HL-60 (cell line): ENCODE measurements at regions not wholly inside any gene's neighbourhood (a gene's known extent, or its start where the extent isn't known, plus 50 kb on each side); places are given as distances from the start of the nearest gene placed in this dataset.

Source experiments
- TF ChIP-seq, protein P1 (sequence below): IDR thresholded peaks from one replicate; pipeline ENCODE4 v1.5.1; 2011; ENCODE audit warnings: low read length, control low read depth, inconsistent platforms; ENCODE audit not compliant: insufficient read depth
- TF ChIP-seq, protein P2 (sequence below): IDR thresholded peaks from 2 replicates; pipeline ENCODE4 v1.6.1; 2012; ENCODE audit warnings: low read depth; ENCODE audit not compliant: insufficient replicate concordance

DNA sequence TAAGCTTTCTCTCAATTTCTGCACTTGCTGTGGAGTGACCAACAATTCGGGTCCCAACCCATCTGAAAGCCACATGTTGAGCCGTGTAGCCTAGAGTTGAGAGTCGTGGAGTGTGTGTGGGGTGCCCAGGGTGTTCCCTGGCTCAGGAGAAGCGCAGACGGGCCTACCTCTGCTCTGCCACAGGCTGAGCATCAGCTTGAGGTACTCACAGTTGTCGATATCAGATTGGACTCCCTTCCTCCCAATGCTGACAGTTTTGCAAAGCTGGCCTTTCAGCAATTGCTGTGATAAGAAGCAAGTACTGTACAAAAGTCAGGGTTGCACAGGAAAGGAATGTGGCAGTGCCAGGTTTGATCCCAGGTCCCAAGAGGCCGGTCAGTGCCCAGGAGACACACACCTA is 133.4 kb upstream of the SPACA7 start:
- TF ChIP-seq, protein P1, sequence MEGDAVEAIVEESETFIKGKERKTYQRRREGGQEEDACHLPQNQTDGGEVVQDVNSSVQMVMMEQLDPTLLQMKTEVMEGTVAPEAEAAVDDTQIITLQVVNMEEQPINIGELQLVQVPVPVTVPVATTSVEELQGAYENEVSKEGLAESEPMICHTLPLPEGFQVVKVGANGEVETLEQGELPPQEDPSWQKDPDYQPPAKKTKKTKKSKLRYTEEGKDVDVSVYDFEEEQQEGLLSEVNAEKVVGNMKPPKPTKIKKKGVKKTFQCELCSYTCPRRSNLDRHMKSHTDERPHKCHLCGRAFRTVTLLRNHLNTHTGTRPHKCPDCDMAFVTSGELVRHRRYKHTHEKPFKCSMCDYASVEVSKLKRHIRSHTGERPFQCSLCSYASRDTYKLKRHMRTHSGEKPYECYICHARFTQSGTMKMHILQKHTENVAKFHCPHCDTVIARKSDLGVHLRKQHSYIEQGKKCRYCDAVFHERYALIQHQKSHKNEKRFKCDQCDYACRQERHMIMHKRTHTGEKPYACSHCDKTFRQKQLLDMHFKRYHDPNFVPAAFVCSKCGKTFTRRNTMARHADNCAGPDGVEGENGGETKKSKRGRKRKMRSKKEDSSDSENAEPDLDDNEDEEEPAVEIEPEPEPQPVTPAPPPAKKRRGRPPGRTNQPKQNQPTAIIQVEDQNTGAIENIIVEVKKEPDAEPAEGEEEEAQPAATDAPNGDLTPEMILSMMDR, result no peak
- TF ChIP-seq, protein P2, sequence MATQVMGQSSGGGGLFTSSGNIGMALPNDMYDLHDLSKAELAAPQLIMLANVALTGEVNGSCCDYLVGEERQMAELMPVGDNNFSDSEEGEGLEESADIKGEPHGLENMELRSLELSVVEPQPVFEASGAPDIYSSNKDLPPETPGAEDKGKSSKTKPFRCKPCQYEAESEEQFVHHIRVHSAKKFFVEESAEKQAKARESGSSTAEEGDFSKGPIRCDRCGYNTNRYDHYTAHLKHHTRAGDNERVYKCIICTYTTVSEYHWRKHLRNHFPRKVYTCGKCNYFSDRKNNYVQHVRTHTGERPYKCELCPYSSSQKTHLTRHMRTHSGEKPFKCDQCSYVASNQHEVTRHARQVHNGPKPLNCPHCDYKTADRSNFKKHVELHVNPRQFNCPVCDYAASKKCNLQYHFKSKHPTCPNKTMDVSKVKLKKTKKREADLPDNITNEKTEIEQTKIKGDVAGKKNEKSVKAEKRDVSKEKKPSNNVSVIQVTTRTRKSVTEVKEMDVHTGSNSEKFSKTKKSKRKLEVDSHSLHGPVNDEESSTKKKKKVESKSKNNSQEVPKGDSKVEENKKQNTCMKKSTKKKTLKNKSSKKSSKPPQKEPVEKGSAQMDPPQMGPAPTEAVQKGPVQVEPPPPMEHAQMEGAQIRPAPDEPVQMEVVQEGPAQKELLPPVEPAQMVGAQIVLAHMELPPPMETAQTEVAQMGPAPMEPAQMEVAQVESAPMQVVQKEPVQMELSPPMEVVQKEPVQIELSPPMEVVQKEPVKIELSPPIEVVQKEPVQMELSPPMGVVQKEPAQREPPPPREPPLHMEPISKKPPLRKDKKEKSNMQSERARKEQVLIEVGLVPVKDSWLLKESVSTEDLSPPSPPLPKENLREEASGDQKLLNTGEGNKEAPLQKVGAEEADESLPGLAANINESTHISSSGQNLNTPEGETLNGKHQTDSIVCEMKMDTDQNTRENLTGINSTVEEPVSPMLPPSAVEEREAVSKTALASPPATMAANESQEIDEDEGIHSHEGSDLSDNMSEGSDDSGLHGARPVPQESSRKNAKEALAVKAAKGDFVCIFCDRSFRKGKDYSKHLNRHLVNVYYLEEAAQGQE, result no peak
